Hematopoietic multipotent progenitor cell treated with erythropoietin and hydrocortisone succinate and interleukin-3 and kit ligand, for 4 days (in vitro differentiated cells): ENCODE measurements at regions not wholly inside any gene's neighbourhood (a gene's known extent, or its start where the extent isn't known, plus 50 kb on each side); places are given as distances from the start of the nearest gene placed in this dataset.
"Not testable (repeated sequence)": the region's sequence is repeated elsewhere in the genome, so short reads cannot be mapped to it uniquely, and the experiment has no call there.

ENCODE experiments used
- DNase-seq: peaks from one replicate; pipeline ENCODE4 v3.0.0-alpha.2; 2015

DNA sequence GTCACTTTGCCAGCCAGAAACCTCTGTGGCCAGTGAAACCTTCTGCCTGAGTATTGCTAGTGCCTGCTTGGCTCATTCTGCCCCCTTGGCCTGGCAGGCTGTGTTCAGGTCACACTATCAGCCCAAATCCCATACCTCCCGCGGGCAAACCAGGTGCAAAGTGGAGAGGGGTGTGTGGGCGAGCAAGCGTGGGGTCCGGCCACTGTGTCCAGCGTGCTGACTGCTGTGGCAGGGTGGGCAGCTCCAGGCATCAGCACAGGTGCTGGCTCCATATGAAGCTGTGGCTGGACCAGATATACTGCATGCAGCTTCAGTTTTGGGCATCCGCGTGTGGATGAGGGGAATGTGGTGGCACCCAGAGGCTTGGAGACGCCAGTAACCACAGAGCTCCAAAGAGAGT is 576.5 kb upstream of the EDIL3 start:
- no peak for DNase-seq

- DNase-seq = no peak
Measured at GRCh38 chr5:84961903-84962302, 577.2 kb upstream of the EDIL3 start.

DNA sequence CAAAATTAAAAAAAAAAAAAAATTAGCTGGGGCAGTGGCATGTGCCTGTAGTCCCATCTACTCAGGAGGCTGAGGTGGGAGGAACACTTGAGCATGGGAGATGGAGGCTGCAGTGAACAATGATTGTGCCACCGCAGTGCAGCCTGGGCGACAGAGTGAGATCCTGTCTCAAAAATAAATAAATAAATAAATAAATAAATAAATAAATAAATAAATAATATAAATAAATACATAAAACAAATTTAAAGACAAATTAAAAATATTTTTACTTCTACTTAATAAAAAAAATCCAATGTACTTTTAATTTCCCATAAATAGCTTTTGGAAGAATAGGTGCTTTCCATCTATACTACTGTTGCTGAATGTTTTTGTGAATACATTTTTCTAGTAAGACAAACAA is 598.4 kb upstream of the EDIL3 start:
- no peak for DNase-seq

DNA sequence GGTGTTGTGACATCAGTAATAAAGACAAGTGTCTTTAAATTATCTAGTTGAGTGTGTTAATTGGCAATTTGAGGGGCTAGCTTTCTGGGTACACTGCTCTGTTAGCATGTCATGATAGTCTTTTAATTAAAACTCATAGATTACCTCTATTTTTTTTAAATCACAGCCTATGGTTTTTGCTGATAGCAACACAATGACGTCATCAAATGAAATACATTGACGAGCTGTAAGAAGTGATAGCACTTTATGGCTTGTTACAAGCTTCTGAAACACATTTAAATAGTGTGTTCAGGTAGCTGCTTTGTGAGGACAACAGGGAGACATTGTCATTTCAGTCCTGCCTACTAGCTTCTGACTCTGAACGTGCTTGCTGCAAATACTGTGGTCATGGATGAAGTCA is 600.5 kb upstream of the EDIL3 start:
- DNase-seq = no peak

- DNase-seq = no peak
Measured at GRCh38 chr5:84986688-84987087, 602.0 kb upstream of the EDIL3 start.

GRCh38 chr5:85000671-85001070 is 616.0 kb upstream of the EDIL3 start:
- DNase-seq = no peak

GRCh38 chr5:85002026-85002425 is 617.3 kb upstream of the EDIL3 start:
- DNase-seq = not testable (repeated sequence)

GRCh38 chr5:85010014-85010562 is 625.4 kb upstream of the EDIL3 start:
- DNase-seq = no peak

GRCh38 chr5:85017261-85017660 is 632.6 kb upstream of the EDIL3 start:
- DNase-seq = no peak

DNA sequence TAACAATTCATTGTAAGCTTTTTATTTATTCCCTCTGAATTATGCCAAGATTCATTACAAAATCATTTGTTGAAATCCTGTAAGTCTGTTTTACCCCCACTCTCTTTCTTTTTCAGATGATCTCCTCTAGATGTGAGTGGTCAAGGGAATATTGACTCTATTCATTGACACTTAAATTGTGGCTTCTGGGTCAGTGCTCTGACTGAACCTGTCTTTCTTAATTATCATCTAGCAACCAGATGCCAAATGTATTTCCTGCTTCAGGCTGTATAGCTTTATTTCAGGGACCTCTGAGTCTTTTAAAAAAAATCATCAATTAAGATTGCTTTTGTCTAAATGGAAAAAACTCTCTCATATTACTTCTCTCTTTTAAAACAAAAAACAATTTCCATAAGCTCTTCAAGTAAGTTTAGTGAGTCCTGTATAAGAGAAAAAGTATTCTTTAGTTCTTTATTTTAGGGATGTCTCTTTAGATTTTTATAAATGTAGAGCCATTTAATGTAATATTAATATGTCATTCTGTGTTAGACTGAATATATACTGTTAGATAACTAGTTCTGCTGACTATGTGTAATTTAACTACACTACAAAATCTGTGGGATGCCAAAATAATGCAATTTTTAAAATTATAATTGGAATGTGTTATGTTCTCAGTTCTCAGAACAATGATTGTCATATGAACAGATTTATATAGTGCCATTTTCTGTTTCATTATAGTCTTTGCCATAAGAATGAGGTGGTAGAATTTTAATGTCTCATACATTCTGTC is 645.8 kb upstream of the EDIL3 start:
- no peak for DNase-seq

DNA sequence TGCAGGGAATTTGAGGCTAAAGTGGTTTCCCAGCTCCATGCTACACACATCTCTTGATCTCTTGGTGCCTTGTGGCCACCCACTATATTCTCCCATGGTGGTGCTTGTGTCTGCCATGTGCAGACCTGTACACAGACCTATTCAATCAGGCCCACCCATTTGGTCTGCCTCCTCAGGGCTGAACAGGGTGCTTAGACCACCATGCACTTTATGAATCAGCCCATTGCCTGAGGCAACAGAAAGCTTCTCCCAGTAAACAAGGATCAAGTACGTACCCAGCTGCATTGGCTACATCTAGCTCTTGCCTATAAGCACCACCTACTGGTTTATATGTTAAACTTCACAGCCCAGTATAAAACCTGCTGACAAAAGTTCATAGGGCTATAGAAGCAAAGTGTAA is 664.3 kb upstream of the EDIL3 start:
- peak; percentile 63 for DNase-seq

- DNase-seq = no peak
Measured at GRCh38 chr5:85052826-85053225, 668.1 kb upstream of the EDIL3 start.

- DNase-seq = no peak
Measured at GRCh38 chr5:85069659-85070640, 685.3 kb upstream of the EDIL3 start.

GRCh38 chr5:85077581-85077980 is 692.9 kb upstream of the EDIL3 start:
- DNase-seq = peak; percentile 2

DNA sequence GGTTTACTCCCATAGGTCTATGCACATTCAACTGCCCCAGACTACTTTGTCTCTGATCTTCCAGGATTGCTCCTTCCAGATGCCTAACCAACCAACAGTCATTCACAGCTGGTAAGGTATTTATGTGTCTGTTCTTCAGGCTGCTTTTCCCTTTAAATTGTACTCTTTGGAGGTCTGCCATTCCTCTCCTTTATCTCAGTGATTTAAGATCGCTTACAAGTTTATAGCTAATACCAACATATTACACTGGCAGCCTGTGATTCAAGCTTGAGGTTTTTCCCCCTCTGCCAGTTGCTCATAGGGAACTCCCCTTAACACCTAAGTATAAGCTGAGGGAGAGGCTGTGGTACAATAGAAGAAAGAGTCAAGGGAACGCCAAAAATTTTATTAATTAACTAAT is 711.7 kb upstream of the EDIL3 start:
- no peak for DNase-seq

DNA sequence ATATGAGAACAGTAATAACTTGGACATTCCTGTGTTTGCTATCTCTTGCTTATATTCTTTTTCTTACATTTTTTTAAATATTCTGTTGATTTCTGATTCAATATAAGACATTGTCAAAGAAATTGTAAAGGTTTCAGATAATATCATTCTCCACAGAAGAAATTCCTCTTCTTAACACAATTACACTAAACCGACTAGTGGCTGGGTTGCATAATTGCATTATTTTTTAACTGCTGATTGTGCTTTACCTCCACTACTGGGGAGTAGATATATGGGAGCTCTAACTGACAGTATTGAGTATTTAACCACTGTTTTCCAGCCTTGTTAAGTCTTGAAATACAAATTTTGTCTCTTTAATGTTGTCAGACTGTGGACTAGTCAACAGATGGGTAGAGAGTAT is 723.8 kb upstream of the EDIL3 start:
- DNase-seq = peak; percentile 3

- no peak for DNase-seq
Measured at GRCh38 chr5:85109616-85110015, 724.9 kb upstream of the EDIL3 start.

DNA sequence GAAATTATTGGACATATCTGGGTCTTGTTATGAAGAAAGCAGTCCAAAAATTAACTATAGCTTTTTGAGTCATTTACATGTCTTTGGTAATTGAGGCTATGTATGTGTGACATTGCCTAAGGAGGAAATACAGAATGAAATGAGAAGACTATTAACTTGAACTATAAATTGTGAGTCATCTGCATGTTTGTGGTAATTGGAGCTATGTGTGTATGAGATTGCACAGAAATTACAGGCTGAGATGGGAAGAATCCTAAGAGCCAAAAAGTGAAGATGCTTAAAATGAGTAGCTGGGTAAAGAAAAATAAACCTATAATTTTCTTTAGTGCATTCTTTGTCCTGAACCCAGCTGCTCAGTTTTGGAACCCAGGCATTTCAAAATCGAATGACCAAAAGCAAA is 747.6 kb upstream of the EDIL3 start:
- DNase-seq = no peak

DNA sequence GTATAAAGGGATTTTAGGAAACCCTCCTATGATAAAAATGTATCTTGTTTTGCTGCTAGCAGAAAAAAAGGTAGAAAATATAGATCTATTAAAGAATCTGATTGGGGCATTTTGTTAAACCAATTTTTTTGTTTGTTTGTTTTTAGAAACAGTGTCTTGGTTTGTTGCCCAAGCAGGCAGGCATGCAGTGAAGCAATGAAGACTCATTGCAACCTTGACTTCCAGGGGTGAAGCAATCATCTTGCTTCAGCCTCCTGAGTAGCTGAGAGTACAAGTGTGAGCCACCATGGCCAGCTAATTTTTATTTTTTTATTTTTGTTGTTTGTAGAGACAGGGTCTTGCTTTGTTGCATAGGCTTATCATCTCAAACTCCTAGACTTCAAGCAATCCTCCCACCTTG is 755.8 kb upstream of the EDIL3 start:
- no peak for DNase-seq

DNA sequence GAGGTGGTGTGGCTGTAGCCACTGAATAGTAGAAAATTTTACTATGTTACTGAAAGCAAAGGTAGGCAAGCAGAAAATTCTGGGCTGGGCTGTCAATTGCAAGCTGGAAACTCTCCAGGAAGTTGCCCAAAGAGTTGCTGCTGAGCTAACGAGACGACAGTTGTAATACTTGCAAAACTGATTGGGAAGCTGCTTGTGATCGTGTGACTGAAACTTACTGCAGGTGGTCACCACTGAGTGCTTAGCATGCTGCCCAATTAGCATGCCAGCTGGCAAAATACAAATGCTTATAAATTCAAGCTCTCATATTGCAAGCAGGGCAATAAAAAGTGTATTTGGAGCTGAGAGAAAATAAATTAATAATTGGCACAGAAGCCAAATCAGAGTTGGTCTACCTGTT is 758.5 kb upstream of the EDIL3 start:
- no peak for DNase-seq

GRCh38 chr5:85148701-85149100 is 764.0 kb upstream of the EDIL3 start:
- DNase-seq = no peak

GRCh38 chr5:85159395-85159794 is 774.7 kb upstream of the EDIL3 start:
- DNase-seq = no peak

GRCh38 chr5:85168474-85168873 is 783.8 kb upstream of the EDIL3 start:
- no peak for DNase-seq

- no peak for DNase-seq
Measured at GRCh38 chr5:85170183-85170582, 785.5 kb upstream of the EDIL3 start.
